ENCODE measurements at regions not wholly inside any gene's neighbourhood (a gene's known extent, or its start where the extent isn't known, plus 50 kb on each side); places are given as distances from the start of the nearest gene placed in this dataset.
A peak's percentile ranks its signal among the peaks of the same experiment; 100 is the strongest.

- DNase-seq = no peak
Observed at GRCh38 chr9:87428659-87429058, 69.0 kb upstream of the DAPK1 start.

GRCh38 chr9:87431837-87432236 lies 65.8 kb upstream of the DAPK1 start:
- no peak for DNase-seq

- DNase-seq = no peak
Observed at GRCh38 chr9:87433853-87434252, 63.8 kb upstream of the DAPK1 start.

GRCh38 chr9:87434366-87434765 lies 63.3 kb upstream of the DAPK1 start:
- no peak for DNase-seq

- no peak for DNase-seq
Observed at GRCh38 chr9:87435189-87435880, 62.3 kb upstream of the DAPK1 start.

GRCh38 chr9:87436716-87437115 lies 61.0 kb upstream of the DAPK1 start:
- no peak for DNase-seq

- DNase-seq = no peak
Observed at GRCh38 chr9:87437966-87438365, 59.7 kb upstream of the DAPK1 start.

- DNase-seq = no peak
Observed at GRCh38 chr9:87441251-87441650, 56.4 kb upstream of the DAPK1 start.

GRCh38 chr9:87442451-87442850 lies 55.2 kb upstream of the DAPK1 start:
- DNase-seq = no peak

GRCh38 chr9:87443006-87443405 lies 54.7 kb upstream of the DAPK1 start:
- no peak for DNase-seq

- DNase-seq = no peak
Observed at GRCh38 chr9:87443461-87443860, 54.2 kb upstream of the DAPK1 start.

GRCh38 chr9:87445646-87446045 lies 52.0 kb upstream of the DAPK1 start:
- DNase-seq = peak; percentile 37 to 49

GRCh38 chr9:87446527-87446926 lies 51.1 kb upstream of the DAPK1 start:
- DNase-seq = no peak

- no peak for DNase-seq
Observed at GRCh38 chr9:87447547-87448432, 49.9 kb upstream of the DAPK1 start.

Measured in CD4-positive, alpha-beta T cell treated with Interleukin-1 beta for 1 hour (primary cell).